ENCODE measurements at regions not wholly inside any gene's neighbourhood (a gene's known extent, or its start where the extent isn't known, plus 50 kb on each side); places are given as distances from the start of the nearest gene placed in this dataset.

DNA sequence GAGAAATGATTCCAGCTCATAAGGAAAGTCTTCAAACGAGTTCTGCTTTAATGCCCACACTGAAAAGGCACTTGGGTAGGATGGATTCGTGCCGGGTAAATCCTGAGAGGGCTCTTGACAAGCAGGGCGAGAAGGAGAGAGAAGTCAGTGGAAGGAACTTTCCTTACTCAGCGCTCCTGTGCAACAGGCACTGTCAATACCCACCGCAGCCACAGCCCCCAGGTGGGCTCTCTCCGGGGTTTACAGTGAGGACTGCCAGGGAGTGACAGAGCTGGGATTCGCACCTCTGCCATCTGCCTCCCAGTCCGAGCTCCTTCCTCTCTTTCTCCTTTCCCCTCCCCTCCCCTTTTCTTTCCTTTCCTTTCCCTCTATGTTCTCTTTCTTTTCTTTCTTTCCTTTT lies 118.7 kb downstream of the BEGAIN start:
- no peak overlapping the region for H3K4me3 ChIP-seq (ENCODE audit: control insufficient read depth, low read depth, low read length)
- TF ChIP-seq, protein P1, sequence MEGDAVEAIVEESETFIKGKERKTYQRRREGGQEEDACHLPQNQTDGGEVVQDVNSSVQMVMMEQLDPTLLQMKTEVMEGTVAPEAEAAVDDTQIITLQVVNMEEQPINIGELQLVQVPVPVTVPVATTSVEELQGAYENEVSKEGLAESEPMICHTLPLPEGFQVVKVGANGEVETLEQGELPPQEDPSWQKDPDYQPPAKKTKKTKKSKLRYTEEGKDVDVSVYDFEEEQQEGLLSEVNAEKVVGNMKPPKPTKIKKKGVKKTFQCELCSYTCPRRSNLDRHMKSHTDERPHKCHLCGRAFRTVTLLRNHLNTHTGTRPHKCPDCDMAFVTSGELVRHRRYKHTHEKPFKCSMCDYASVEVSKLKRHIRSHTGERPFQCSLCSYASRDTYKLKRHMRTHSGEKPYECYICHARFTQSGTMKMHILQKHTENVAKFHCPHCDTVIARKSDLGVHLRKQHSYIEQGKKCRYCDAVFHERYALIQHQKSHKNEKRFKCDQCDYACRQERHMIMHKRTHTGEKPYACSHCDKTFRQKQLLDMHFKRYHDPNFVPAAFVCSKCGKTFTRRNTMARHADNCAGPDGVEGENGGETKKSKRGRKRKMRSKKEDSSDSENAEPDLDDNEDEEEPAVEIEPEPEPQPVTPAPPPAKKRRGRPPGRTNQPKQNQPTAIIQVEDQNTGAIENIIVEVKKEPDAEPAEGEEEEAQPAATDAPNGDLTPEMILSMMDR (IDR thresholded peaks at IDR 0.05; ENCODE audit: control insufficient read depth, insufficient read depth, low read depth, low read length, missing control alignments), result no peak
- DNase-seq (ENCODE audit: low read depth), result no peak

DNA sequence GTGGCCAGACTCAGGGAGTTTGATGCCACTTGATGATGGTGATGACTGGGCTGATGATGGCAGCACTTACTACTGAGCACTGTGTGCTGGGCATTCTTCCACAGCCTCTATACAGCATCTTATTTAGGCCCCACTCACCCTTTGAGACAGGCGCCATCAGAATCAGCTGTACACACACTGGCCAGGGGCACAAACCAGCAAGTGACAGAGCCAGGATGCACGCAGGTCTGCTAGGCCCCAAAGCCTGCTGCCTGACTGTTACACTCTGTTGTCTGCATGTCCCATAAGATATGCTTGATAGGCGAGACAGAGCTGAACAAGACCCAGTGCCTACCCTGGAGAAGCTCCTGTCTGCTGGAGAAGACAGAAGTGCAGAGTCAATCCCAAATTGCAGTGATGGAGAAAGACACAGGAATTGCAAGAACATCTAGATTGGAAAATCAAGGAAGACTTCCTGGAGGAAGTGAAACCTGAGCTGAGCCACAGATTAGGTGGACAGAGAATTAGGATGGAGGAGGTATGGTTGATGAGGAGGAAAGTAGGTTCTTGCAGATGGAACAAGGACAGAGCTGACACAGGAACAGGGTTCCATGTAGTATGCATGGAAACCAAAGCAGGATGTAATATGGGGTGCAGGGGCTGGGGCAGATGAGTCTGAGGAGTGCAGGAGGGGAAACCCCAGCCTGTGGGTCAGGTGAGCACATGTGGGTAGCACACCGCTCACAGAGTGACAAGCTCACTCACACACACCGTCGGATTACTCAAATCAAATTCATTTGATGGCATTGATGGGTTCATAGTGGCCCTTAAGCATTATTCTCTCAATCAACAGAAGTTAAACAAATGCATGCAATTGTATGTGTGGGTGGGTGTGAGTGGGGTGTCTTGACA lies 117.3 kb downstream of the BEGAIN start:
- DNase-seq (ENCODE audit: low read depth), result no peak
- TF ChIP-seq, protein P1 (IDR thresholded peaks at IDR 0.05; ENCODE audit: control insufficient read depth, insufficient read depth, low read depth, low read length, missing control alignments), result no peak
- H3K4me3 ChIP-seq (ENCODE audit: control insufficient read depth, low read depth, low read length), result no peak overlapping the region

DNA sequence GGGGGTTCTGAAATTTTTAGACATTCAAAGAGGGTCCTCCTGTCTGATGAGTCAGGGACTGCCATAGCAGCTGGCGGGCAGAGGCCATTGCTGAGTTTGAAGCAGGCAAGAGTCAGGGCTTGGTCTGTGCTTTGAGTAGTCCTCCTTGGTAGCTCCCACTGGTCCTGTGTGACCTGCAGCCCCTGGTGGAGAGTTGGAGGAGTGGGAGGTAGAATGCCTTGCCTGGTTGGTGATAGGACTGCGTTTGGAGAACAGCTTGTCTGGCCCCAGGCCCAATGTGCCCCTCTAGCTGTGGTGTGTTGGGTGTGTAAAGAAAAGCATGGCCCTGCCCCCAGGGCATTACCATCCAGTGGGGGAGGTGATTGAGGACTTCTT lies 116.7 kb downstream of the BEGAIN start:
- TF ChIP-seq, protein P1 (IDR thresholded peaks at IDR 0.05; ENCODE audit: control insufficient read depth, insufficient read depth, low read depth, low read length, missing control alignments), result no peak
- DNase-seq (ENCODE audit: low read depth), result no peak

DNA sequence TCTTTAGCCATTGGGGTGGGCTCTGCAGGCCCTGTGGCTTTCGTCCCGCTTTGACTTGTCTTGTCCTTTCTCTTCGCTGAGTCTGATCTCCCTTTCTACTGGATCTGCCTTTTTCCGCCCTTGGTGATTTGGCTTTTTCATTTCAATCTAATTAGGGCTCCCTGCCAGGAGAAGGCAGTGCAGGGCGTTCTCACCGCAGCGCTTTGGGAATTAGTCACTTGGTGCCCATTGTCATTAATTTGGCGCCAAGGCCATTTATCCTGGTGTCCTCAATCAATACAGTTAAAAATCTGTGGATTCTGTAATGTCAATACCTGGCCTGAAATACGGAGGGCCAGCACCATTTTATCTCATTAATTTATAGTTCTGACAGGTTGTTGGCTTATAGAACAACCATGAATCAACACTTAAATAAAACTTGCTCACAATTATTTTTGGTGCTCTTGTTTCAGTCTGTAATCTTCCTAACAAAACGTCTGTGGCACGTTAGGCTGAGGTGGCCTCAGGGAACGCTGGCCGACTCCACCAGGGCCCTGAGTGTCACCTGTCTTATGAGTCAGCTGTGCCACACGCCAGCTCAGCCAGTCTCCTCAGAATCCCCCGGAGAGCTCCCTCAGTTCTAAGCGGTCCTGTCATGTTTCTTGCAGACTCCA lies 115.7 kb downstream of the BEGAIN start:
- no peak for DNase-seq (ENCODE audit: low read depth)
- TF ChIP-seq, protein P1 (IDR thresholded peaks at IDR 0.05; ENCODE audit: control insufficient read depth, insufficient read depth, low read depth, low read length, missing control alignments), result no peak
- H3K4me3 ChIP-seq (ENCODE audit: control insufficient read depth, low read depth, low read length), result no peak overlapping the region

More for the DNA sequence above, 116.7 kb downstream of the BEGAIN start:
- no peak overlapping the region for H3K4me3 ChIP-seq (ENCODE audit: control insufficient read depth, low read depth, low read length)

DNA sequence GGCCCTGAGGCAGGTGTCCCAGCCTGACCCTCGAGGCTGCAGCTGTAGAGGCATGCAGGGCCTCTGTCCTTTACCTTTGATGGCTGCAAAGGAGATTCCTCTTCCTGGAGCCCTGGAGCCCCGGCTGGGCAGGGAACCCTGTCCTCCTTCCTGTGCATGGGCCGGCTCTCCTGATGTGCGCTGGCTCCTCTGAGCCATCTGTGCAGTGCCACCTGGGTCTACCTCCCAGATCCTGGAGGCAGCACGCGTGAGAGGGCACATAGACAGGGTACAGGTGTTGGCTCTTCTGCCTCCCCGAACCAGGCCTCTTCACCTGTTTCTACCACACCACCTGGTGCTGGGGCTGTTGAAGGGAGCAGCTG lies 115.1 kb downstream of the BEGAIN start:
- DNase-seq (ENCODE audit: low read depth), result no peak
- no peak overlapping the region for H3K4me3 ChIP-seq (ENCODE audit: control insufficient read depth, low read depth, low read length)

DNA sequence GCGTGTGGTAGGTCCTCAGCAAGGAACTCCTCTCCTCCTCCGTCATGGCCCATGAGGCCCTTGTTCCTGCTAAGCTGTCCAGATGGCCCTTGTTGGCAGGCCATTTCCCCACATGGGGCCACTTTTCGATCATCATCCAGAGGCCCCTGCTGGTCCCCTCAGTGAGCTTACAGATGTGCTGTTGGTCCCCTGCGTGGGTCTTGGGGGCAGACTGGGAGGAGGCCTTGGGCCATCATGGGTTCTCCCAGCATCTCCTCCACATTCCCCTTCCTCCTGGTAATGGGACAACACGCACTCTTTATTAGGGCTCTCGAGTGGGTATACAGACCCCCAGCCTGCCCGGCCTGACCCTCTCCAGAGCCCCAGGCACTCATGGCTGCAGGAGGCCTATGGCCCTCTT lies 114.7 kb downstream of the BEGAIN start:
- DNase-seq (ENCODE audit: low read depth), result no peak
- H3K4me3 ChIP-seq (ENCODE audit: control insufficient read depth, low read depth, low read length), result no peak overlapping the region
- TF ChIP-seq, protein P1 (IDR thresholded peaks at IDR 0.05; ENCODE audit: control insufficient read depth, insufficient read depth, low read depth, low read length, missing control alignments), result no peak

More for the DNA sequence above, 115.1 kb downstream of the BEGAIN start:
- TF ChIP-seq, protein P1 (IDR thresholded peaks at IDR 0.05; ENCODE audit: control insufficient read depth, insufficient read depth, low read depth, low read length, missing control alignments), result no peak

Measured in AG09309 (cell line).